Testis (tissue), 2 donors: ENCODE measurements at regions not wholly inside any gene's neighbourhood (a gene's known extent, or its start where the extent isn't known, plus 50 kb on each side); places are given as distances from the start of the nearest gene placed in this dataset.

Experiments
- DNase-seq: peaks from one replicate; pipeline ENCODE4 v3.0.0-alpha.2; 2019
- H3K27ac ChIP-seq, 2 donors: fragments of 200-600 bp; sonication (generic); one replicate each; pipeline ENCODE4 v1.5.1; 2019
- H3K27me3 ChIP-seq: fragments of 200-600 bp; sonication (generic); one replicate; pipeline ENCODE4 v1.5.1; 2019
- H3K36me3 ChIP-seq: fragments of 200-600 bp; sonication (generic); one replicate; pipeline ENCODE4 v1.5.1; 2017; ENCODE audit warnings: low read depth; ENCODE audit errors: missing control alignments
- H3K4me1 ChIP-seq: fragments of 200-600 bp; sonication (generic); one replicate; pipeline ENCODE4 v1.5.1; 2019
- H3K4me3 ChIP-seq, 2 donors: fragments of 200-600 bp; sonication (generic); one replicate each; pipeline ENCODE4 v1.5.1; 2017 to 2019
- H3K9me3 ChIP-seq: fragments of 200-600 bp; sonication (generic); one replicate; pipeline ENCODE4 v1.5.1; 2017
- CTCF ChIP-seq, 3 experiments: fragments of 450-650 bp in 2 of 3; fragments of 200-600 bp in 1 of 3; sonication (generic) in 1 of 3; IDR thresholded peaks; one replicate each; pipeline ENCODE4 v1.5.1; 2016 to 2019; ENCODE audit warnings: antibody characterized with exemption in 3 of 3, mild to moderate bottlenecking in 2 of 3, moderate library complexity in 1 of 3
- POLR2A ChIP-seq: fragments of 450-650 bp; IDR thresholded peaks from one replicate; pipeline ENCODE4 v1.6.1; 2017; ENCODE audit warnings: antibody characterized with exemption, mild to moderate bottlenecking, moderate library complexity
- WGBS, 2 donors: methylation state at CpG; one replicate each; pipeline ENCODE4 v1.1.5; 2018; 5-methylcytosine and 5-hydroxymethylcytosine counted together
- intact Hi-C: fragments of 100-400 bp; cut with DNase I; formaldehyde crosslinking; loops from one replicate; pipeline ENCODE4 v1.15.1; 2023; ENCODE audit warnings: low total_unique reads

- no peaks in the 10 kb centered on the region for H3K4me1 ChIP-seq
- intact Hi-C loops: no loop called here
- H3K27ac ChIP-seq: no peak overlapping the region
- H3K4me3 ChIP-seq: no peak overlapping the region
- TF ChIP-seq POLR2A: no peak
- no peak for TF ChIP-seq CTCF (IDR thresholded peaks at IDR 0.05)
- no peaks in the 10 kb centered on the region for H3K36me3 ChIP-seq
- H3K9me3 ChIP-seq: no peaks in the 10 kb centered on the region
- WGBS, 2 donors: 63 to 84% methylated on average over 4 of the region's 4 CpGs
- no peaks in the 10 kb centered on the region for H3K27me3 ChIP-seq
- DNase-seq: no peak
Observed at GRCh38 chr12:62129291-62129690, 130.9 kb upstream of the USP15 start.

GRCh38 chr12:62130402-62130801 is 129.8 kb upstream of the USP15 start:
- Histone ChIP-seq H3K36me3 (no peaks in the 10 kb centered on the region), H3K4me3 (no peak overlapping the region), H3K27ac (no peak overlapping the region), H3K27me3 (no peaks in the 10 kb centered on the region), H3K4me1 (no peaks in the 10 kb centered on the region), H3K9me3 (no peaks in the 10 kb centered on the region)
- WGBS, 2 donors: 89 to 93% methylated on average over 3 of the region's 3 CpGs
- TF ChIP-seq CTCF (IDR thresholded peaks at IDR 0.05) (no peak), POLR2A (no peak)
- intact Hi-C loops: no loop called here
- no peak for DNase-seq

- no peak for TF ChIP-seq POLR2A
- no peak for TF ChIP-seq CTCF (IDR thresholded peaks at IDR 0.05)
- no peak for DNase-seq
- Histone ChIP-seq H3K4me3 (no peak overlapping the region), H3K36me3 (no peaks in the 10 kb centered on the region), H3K4me1 (no peaks in the 10 kb centered on the region), H3K27me3 (no peaks in the 10 kb centered on the region), H3K9me3 (no peaks in the 10 kb centered on the region), H3K27ac (no peak overlapping the region)
- intact Hi-C loops: no loop called here
- WGBS, 2 donors: 88% methylated on average over 6 of the region's 6 CpGs
Observed at GRCh38 chr12:62130834-62131552, 129.2 kb upstream of the USP15 start.

GRCh38 chr12:62133440-62133839 is 126.8 kb upstream of the USP15 start:
- 78 to 92% methylated on average over 2 of the region's 2 CpGs for WGBS, 2 donors
- Histone ChIP-seq H3K27me3 (no peaks in the 10 kb centered on the region), H3K36me3 (no peaks in the 10 kb centered on the region), H3K4me1 (no peaks in the 10 kb centered on the region), H3K27ac (no peak overlapping the region), H3K4me3 (no peak overlapping the region), H3K9me3 (no peaks in the 10 kb centered on the region)
- DNase-seq: no peak
- intact Hi-C loops: no loop called here
- no peak for TF ChIP-seq CTCF (IDR thresholded peaks at IDR 0.05)
- no peak for TF ChIP-seq POLR2A

GRCh38 chr12:62135553-62136200 is 124.5 kb upstream of the USP15 start:
- Histone ChIP-seq H3K36me3 (no peaks in the 10 kb centered on the region), H3K27me3 (no peaks in the 10 kb centered on the region), H3K9me3 (no peaks in the 10 kb centered on the region), H3K27ac (no peak overlapping the region), H3K4me3 (no peak overlapping the region), H3K4me1 (no peaks in the 10 kb centered on the region)
- no peak for DNase-seq
- intact Hi-C loops: no loop called here
- TF ChIP-seq POLR2A (no peak), CTCF (IDR thresholded peaks at IDR 0.05) (no peak)
- 96 to 97% methylated on average over 3 of the region's 3 CpGs for WGBS, 2 donors
